Medulla oblongata (tissue), 1 donor: ENCODE measurements at regions not wholly inside any gene's neighbourhood (a gene's known extent, or its start where the extent isn't known, plus 50 kb on each side); places are given as distances from the start of the nearest gene placed in this dataset.
"Not testable (repeated sequence)": the region's sequence is repeated elsewhere in the genome, so short reads cannot be mapped to it uniquely, and the experiment has no call there.

Experiments
- DNase-seq: peaks from one replicate; pipeline ENCODE4 v3.0.0-alpha.2; 2015; ENCODE audit errors: extremely low spot score

- DNase-seq, result no peak
Measured at GRCh38 chr5:118193194-118193905, 795.0 kb downstream of the DTWD2 start.

GRCh38 chr5:118185018-118185417, 803.3 kb downstream of the DTWD2 start:
- DNase-seq, result no peak

- DNase-seq, result no peak
Measured at GRCh38 chr5:118176146-118176545, 812.2 kb downstream of the DTWD2 start.

- no peak for DNase-seq
Measured at GRCh38 chr5:118174671-118175070, 813.7 kb downstream of the DTWD2 start.

GRCh38 chr5:118173340-118173739, 815.0 kb downstream of the DTWD2 start:
- DNase-seq, result no peak

- DNase-seq, result no peak
Measured at GRCh38 chr5:118165619-118166018, 822.7 kb downstream of the DTWD2 start.

GRCh38 chr5:118156181-118156580, 832.2 kb downstream of the DTWD2 start:
- no peak for DNase-seq

GRCh38 chr5:118146824-118147223, 841.5 kb downstream of the DTWD2 start:
- no peak for DNase-seq

GRCh38 chr5:118144540-118144939, 843.8 kb downstream of the DTWD2 start:
- no peak for DNase-seq

- DNase-seq, result no peak
Measured at GRCh38 chr5:118139361-118139760, 849.0 kb downstream of the DTWD2 start.

- DNase-seq, result no peak
Measured at GRCh38 chr5:118126159-118126558, 862.2 kb downstream of the DTWD2 start.

- no peak for DNase-seq
Measured at GRCh38 chr5:118125687-118126086, 862.7 kb downstream of the DTWD2 start.

GRCh38 chr5:118121258-118121657, 867.1 kb downstream of the DTWD2 start:
- DNase-seq, result no peak

- DNase-seq, result no peak
Measured at GRCh38 chr5:118115791-118116190, 872.6 kb downstream of the DTWD2 start.

- DNase-seq, result no peak
Measured at GRCh38 chr5:118111956-118112355, 876.4 kb downstream of the DTWD2 start.

GRCh38 chr5:118107246-118107645, 881.1 kb downstream of the DTWD2 start:
- not testable (repeated sequence) for DNase-seq

- no peak for DNase-seq
Measured at GRCh38 chr5:118098716-118099115, 889.6 kb downstream of the DTWD2 start.

GRCh38 chr5:118095115-118095514, 893.2 kb downstream of the DTWD2 start:
- peak; percentile 7 for DNase-seq

GRCh38 chr5:118088448-118088847, 899.9 kb downstream of the DTWD2 start:
- DNase-seq, result no peak

- no peak for DNase-seq
Measured at GRCh38 chr5:118076490-118076889, 911.9 kb downstream of the DTWD2 start.

GRCh38 chr5:118070041-118070440, 918.3 kb downstream of the DTWD2 start:
- no peak for DNase-seq

- no peak for DNase-seq
Measured at GRCh38 chr5:118069452-118069851, 918.9 kb downstream of the DTWD2 start.

GRCh38 chr5:118068886-118069285, 919.5 kb downstream of the DTWD2 start:
- no peak for DNase-seq

- DNase-seq, result not testable (repeated sequence)
Measured at GRCh38 chr5:118063836-118064235, 924.5 kb downstream of the DTWD2 start.
